ENCODE measurements at regions not wholly inside any gene's neighbourhood (a gene's known extent, or its start where the extent isn't known, plus 50 kb on each side); places are given as distances from the start of the nearest gene placed in this dataset.
"Not testable (repeated sequence)": the region's sequence is repeated elsewhere in the genome, so short reads cannot be mapped to it uniquely, and the experiment has no call there.

DNA sequence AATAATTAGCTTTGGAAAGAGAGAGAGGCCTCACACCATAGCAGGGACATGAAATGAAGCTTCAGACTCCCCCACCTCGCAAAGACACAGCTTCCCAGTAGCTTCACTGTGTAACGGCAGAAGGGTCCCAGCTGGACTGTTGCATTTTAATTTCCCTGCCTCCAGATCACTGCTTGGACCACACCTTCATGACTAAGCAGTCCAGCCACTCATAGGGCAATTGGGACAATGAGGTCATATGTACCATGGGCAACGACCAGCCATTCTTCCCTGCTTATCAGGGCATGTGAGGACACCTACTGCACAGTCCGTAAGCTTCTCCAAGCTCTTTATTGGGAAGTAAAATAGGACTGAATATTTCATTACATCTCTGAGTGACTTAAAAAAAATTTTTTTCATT, 183.0 kb downstream of the MREG start:
- H3K27me3 ChIP-seq (ENCODE audit: control insufficient read depth, insufficient read depth, low read length) = no peaks in the 10 kb centered on the region
- no peaks in the 10 kb centered on the region for H3K9me3 ChIP-seq (ENCODE audit: control insufficient read depth, insufficient read depth, low read length)
- no peaks in the 10 kb centered on the region for H3K36me3 ChIP-seq (ENCODE audit: control insufficient read depth, insufficient read depth, low read length)
- no peak overlapping the region for H3K4me3 ChIP-seq (ENCODE audit: low read depth, low read length)
- no peak overlapping the region for H3K9ac ChIP-seq (ENCODE audit: low read depth, low read length)
- H3K4me1 ChIP-seq (ENCODE audit: control insufficient read depth, insufficient read depth, low read length) = no peaks in the 10 kb centered on the region

DNA sequence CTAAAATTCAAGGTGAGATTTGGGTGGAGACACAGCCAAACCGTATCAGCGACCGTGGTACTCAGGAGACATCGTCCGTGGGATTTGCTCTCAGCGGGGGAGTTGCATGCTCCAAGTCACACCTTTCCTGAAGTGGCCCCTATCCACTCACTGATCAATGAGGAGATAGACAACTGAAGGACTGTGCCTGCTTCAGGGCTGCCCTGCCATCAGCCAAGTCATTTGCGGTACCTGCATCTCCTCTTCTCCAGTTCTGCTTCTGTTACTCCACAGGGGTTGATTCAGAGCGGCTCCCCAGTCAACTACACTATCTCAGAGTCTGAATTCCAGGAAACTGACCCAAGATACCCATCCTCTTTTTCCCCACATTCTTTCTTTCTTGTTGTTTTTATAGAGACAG, 184.1 kb downstream of the MREG start:
- Histone ChIP-seq H3K4me1 (ENCODE audit: control insufficient read depth, insufficient read depth, low read length) (no peaks in the 10 kb centered on the region), H3K9me3 (ENCODE audit: control insufficient read depth, insufficient read depth, low read length) (no peaks in the 10 kb centered on the region), H3K27me3 (ENCODE audit: control insufficient read depth, insufficient read depth, low read length) (no peaks in the 10 kb centered on the region), H3K9ac (ENCODE audit: low read depth, low read length) (no peak overlapping the region), H3K36me3 (ENCODE audit: control insufficient read depth, insufficient read depth, low read length) (no peaks in the 10 kb centered on the region), H3K4me3 (ENCODE audit: low read depth, low read length) (no peak overlapping the region)

DNA sequence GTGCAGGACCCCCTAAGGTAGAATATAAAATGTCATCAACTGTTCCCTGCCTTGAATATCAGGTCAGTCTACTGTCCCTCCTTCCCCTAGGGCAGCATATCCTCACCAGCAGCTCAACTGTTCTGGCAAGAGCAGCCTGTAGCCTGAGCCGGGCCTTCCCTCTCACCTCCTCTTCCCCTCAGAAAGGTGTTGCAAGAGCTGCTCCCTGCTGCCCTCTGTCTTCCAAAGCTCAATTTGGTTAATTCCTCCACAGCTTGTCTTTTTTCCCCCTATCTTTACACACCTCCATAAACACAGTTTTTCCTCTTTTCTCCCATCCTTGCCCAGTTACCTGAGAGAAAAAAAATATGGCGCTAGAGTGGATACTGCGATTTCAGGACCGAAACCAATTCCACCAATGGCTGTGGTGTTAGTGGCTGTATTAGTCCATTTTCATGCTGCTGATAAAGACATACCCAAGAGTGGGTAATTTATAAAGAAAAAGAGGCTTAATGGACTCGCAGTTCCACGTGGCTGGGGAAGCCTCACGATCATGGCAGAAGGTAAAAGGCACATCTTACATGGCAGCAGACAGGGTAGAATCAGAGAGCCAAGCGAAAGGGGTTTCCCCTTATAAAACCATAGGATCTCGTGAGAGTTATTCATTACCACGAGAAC, 184.7 kb downstream of the MREG start:
- Histone ChIP-seq H3K9ac (ENCODE audit: low read depth, low read length) (no peak overlapping the region), H3K9me3 (ENCODE audit: control insufficient read depth, insufficient read depth, low read length) (no peaks in the 10 kb centered on the region), H3K4me1 (ENCODE audit: control insufficient read depth, insufficient read depth, low read length) (no peaks in the 10 kb centered on the region), H3K36me3 (ENCODE audit: control insufficient read depth, insufficient read depth, low read length) (no peaks in the 10 kb centered on the region), H3K4me3 (ENCODE audit: low read depth, low read length) (no peak overlapping the region), H3K27me3 (ENCODE audit: control insufficient read depth, insufficient read depth, low read length) (no peaks in the 10 kb centered on the region)

DNA sequence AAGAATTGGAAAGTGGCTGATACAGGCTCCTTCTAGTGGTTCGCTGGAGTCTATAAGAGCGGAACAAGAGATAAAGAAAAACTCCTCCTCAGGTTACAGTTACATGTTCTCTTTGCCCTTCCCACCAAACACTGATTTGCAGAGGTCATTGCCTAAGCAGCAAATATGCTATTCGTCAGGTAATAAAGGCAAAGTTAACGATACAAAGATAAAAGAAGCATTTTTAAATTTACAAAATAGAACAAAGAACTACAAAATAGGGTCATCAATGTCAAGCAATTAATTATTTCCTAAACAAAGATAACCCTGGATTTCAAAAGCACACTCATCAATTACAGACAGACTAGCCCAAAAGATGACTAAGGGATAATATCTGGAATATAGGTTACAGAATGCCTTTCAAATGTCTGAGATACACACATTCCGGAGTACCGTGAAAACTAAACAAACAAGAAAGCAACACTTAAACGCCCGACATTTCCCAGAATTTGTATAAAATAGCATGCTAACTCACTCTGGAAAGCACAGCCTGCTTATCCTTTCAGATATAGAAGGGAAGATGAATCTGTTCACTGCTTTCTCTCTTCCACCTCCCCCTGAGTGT, 186.4 kb downstream of the MREG start:
- no peak overlapping the region for H3K4me3 ChIP-seq (ENCODE audit: low read depth, low read length)
- H3K4me1 ChIP-seq (ENCODE audit: control insufficient read depth, insufficient read depth, low read length) = no peaks in the 10 kb centered on the region
- H3K9me3 ChIP-seq (ENCODE audit: control insufficient read depth, insufficient read depth, low read length) = no peaks in the 10 kb centered on the region
- H3K9ac ChIP-seq (ENCODE audit: low read depth, low read length) = no peak overlapping the region
- no peaks in the 10 kb centered on the region for H3K27me3 ChIP-seq (ENCODE audit: control insufficient read depth, insufficient read depth, low read length)
- no peaks in the 10 kb centered on the region for H3K36me3 ChIP-seq (ENCODE audit: control insufficient read depth, insufficient read depth, low read length)

DNA sequence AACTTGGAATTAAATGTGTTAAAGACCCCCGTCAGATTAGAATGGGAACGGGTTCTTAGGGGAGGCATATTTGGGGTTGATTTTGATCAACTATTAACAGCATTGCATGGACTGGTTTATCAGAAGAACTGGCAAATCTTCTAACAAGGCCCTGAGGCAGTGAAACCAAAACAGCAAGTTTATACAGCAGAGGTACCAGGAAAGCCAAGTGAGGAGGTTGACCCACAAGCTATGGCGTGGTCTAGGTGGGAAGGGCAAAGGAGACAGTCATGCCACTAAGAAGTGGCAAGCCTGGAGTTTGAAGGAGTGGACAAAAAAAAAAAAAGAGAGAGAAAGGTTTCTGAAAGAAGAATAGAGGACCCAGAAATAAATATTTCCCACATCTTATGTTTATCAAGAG, 187.0 kb downstream of the MREG start:
- Histone ChIP-seq H3K36me3 (ENCODE audit: control insufficient read depth, insufficient read depth, low read length) (no peaks in the 10 kb centered on the region), H3K9me3 (ENCODE audit: control insufficient read depth, insufficient read depth, low read length) (no peaks in the 10 kb centered on the region), H3K9ac (ENCODE audit: low read depth, low read length) (no peak overlapping the region), H3K27me3 (ENCODE audit: control insufficient read depth, insufficient read depth, low read length) (no peaks in the 10 kb centered on the region), H3K4me1 (ENCODE audit: control insufficient read depth, insufficient read depth, low read length) (no peaks in the 10 kb centered on the region), H3K4me3 (ENCODE audit: low read depth, low read length) (no peak overlapping the region)

DNA sequence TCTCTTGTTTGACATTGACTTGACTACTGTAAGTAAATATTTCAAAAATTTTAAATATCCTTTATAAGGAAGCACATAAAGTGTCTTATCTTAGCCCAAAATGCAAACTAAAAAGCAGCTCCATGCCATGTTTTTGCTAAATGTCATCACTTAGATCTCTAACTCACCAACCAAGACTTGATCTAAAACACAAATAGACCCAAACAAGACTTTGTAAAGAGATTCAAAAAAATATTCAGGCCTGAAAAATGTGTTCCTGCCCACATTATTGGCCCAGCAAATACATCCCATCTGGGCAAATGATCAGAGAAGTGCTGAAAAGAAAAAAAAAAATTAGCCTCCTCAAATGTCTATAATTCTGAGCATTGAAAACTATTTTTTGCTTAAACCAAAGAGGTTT, 187.6 kb downstream of the MREG start:
- H3K9me3 ChIP-seq (ENCODE audit: control insufficient read depth, insufficient read depth, low read length) = no peaks in the 10 kb centered on the region
- no peak overlapping the region for H3K4me3 ChIP-seq (ENCODE audit: low read depth, low read length)
- H3K9ac ChIP-seq (ENCODE audit: low read depth, low read length) = no peak overlapping the region
- H3K36me3 ChIP-seq (ENCODE audit: control insufficient read depth, insufficient read depth, low read length) = no peaks in the 10 kb centered on the region
- H3K27me3 ChIP-seq (ENCODE audit: control insufficient read depth, insufficient read depth, low read length) = no peaks in the 10 kb centered on the region
- no peaks in the 10 kb centered on the region for H3K4me1 ChIP-seq (ENCODE audit: control insufficient read depth, insufficient read depth, low read length)

DNA sequence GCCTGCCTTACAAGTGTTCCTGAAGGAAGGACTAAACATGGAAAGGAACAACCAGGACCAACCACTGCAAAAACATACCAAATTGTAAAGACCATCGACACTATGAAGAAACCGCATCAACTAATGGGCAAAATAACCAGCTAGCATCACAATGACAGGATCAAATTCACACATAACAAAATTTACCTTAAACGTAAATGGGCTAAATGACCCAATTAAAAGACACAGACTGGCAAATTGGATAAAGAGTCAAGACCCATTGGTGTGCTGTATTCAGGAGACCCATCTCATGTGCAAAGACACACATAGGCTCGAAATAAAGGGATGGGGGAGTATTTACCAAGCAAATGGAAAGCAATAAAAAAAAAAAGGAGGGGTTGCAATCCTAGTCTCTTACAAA, 192.1 kb downstream of the MREG start:
- not testable (repeated sequence) for H3K36me3 ChIP-seq (ENCODE audit: control insufficient read depth, insufficient read depth, low read length); H3K4me1 ChIP-seq (ENCODE audit: control insufficient read depth, insufficient read depth, low read length)

DNA sequence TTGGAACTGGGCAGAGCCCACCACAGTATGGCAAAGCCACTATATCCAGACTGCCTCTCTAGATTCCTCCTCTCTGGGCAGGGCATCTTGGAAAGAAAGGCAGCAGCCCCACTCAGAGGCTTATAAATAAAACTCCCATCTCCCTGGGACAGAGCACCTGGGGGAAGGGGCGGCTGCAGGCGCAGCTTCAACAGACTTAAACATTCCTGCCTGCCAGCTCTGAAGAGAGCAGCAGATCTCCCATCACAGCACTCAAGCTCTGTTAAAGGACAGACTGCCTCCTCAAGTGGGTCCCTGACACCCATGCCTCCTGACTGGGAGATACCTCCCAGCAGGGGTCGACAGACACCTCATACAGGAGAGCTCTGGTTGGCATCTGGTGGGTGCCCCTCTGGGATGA, 193.6 kb downstream of the MREG start:
- not testable (repeated sequence) for H3K36me3 ChIP-seq (ENCODE audit: control insufficient read depth, insufficient read depth, low read length); H3K4me1 ChIP-seq (ENCODE audit: control insufficient read depth, insufficient read depth, low read length); H3K9me3 ChIP-seq (ENCODE audit: control insufficient read depth, insufficient read depth, low read length); H3K9ac ChIP-seq (ENCODE audit: low read depth, low read length); H3K27me3 ChIP-seq (ENCODE audit: control insufficient read depth, insufficient read depth, low read length); H3K4me3 ChIP-seq (ENCODE audit: low read depth, low read length)

More for the DNA sequence above, 192.1 kb downstream of the MREG start:
- not testable (repeated sequence) for H3K4me3 ChIP-seq (ENCODE audit: low read depth, low read length); H3K9me3 ChIP-seq (ENCODE audit: control insufficient read depth, insufficient read depth, low read length); H3K27me3 ChIP-seq (ENCODE audit: control insufficient read depth, insufficient read depth, low read length); H3K9ac ChIP-seq (ENCODE audit: low read depth, low read length)

DNA sequence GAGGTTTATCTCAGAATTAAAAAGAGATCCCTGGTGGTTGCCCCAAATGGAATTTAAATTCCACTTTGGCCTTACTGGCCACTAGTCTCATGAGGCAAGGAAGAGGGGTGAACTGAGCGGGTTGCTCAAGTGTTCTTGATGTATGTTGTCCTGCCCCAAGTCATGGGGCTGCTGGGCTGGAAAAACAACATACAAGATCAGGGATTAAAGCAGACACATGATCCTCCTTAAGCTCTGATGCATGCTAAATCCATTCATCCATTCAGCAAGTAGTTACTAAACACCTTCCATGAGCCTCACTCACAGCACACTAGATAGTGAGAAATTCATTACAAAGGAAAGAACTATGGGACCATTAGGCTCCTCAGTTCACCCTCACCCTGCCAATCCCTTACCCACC, 196.3 kb downstream of the MREG start:
- Histone ChIP-seq H3K9me3 (ENCODE audit: control insufficient read depth, insufficient read depth, low read length) (no peaks in the 10 kb centered on the region), H3K4me1 (ENCODE audit: control insufficient read depth, insufficient read depth, low read length) (no peaks in the 10 kb centered on the region), H3K9ac (ENCODE audit: low read depth, low read length) (no peak overlapping the region), H3K27me3 (ENCODE audit: control insufficient read depth, insufficient read depth, low read length) (no peaks in the 10 kb centered on the region), H3K36me3 (ENCODE audit: control insufficient read depth, insufficient read depth, low read length) (no peaks in the 10 kb centered on the region), H3K4me3 (ENCODE audit: low read depth, low read length) (no peak overlapping the region)

DNA sequence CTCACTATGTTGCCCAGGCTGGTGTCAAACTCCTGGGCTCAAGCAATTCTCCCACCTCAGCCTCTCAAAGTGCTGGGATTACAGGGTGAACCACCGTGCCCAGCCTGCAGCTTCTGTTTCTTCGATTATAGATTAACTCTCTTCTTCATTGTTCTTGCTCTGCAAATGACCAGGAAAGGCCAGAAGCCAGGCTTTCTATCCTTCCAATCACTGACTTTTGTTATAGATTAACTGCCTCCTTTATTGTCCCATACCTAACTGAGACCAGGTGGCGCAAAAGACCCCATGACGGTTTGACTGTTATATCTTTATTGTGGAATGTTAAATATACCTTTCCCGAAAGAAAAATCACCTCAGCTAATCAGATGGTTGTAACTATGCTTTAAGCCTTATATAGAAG, 196.9 kb downstream of the MREG start:
- H3K4me3 ChIP-seq (ENCODE audit: low read depth, low read length) = no peak overlapping the region
- H3K36me3 ChIP-seq (ENCODE audit: control insufficient read depth, insufficient read depth, low read length) = no peaks in the 10 kb centered on the region
- H3K9ac ChIP-seq (ENCODE audit: low read depth, low read length) = no peak overlapping the region
- H3K4me1 ChIP-seq (ENCODE audit: control insufficient read depth, insufficient read depth, low read length) = no peaks in the 10 kb centered on the region
- H3K27me3 ChIP-seq (ENCODE audit: control insufficient read depth, insufficient read depth, low read length) = no peaks in the 10 kb centered on the region
- no peaks in the 10 kb centered on the region for H3K9me3 ChIP-seq (ENCODE audit: control insufficient read depth, insufficient read depth, low read length)

DNA sequence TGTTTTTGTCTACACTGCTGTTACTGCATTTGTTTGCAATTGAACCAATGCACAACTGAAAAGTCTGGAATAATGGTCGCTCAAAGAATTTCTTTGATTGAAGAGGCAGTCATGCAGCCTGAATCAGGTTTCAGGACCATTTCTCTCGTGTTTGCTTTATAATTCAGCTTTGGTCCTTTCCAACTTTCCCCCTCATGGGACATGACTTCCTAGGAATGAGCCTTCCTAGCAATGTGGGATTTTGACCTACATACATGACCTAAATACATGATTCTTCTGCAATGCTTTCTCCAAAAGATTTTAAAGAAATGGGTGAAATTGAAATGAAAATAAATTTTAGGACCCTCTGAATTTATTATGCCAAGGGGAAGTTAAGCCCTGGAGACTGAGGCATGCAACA, 197.4 kb downstream of the MREG start:
- Histone ChIP-seq H3K36me3 (ENCODE audit: control insufficient read depth, insufficient read depth, low read length) (no peaks in the 10 kb centered on the region), H3K27me3 (ENCODE audit: control insufficient read depth, insufficient read depth, low read length) (no peaks in the 10 kb centered on the region), H3K4me3 (ENCODE audit: low read depth, low read length) (no peak overlapping the region), H3K9ac (ENCODE audit: low read depth, low read length) (no peak overlapping the region), H3K9me3 (ENCODE audit: control insufficient read depth, insufficient read depth, low read length) (no peaks in the 10 kb centered on the region), H3K4me1 (ENCODE audit: control insufficient read depth, insufficient read depth, low read length) (no peaks in the 10 kb centered on the region)

DNA sequence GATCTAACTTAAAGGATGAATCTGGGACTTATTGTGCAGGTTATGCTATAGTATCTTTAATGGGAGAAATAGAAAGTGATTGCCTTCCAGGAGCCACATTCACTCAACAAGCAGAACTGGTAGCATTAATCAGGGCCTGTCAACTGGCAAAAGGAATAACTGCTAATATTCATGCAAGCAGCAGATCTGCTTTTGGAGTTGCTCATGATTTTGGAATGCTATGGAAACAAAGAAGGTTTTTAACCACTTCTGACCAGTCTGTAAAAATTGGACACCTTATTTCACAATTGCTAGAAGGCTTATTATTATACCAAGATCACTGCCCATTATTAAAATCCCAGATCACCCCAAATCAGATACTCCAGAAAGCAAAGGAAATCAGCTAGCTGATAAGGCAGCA, 200.4 kb downstream of the MREG start:
- H3K4me3 ChIP-seq (ENCODE audit: low read depth, low read length) = no peak overlapping the region
- no peaks in the 10 kb centered on the region for H3K9me3 ChIP-seq (ENCODE audit: control insufficient read depth, insufficient read depth, low read length)
- no peaks in the 10 kb centered on the region for H3K36me3 ChIP-seq (ENCODE audit: control insufficient read depth, insufficient read depth, low read length)
- H3K4me1 ChIP-seq (ENCODE audit: control insufficient read depth, insufficient read depth, low read length) = no peaks in the 10 kb centered on the region
- no peak overlapping the region for H3K9ac ChIP-seq (ENCODE audit: low read depth, low read length)
- H3K27me3 ChIP-seq (ENCODE audit: control insufficient read depth, insufficient read depth, low read length) = no peaks in the 10 kb centered on the region

Measured in iPS-15b (cell line).